CD4-positive, alpha-beta T cell treated with Interleukin-17A for 1 hour (primary cell): ENCODE measurements at regions not wholly inside any gene's neighbourhood (a gene's known extent, or its start where the extent isn't known, plus 50 kb on each side); places are given as distances from the start of the nearest gene placed in this dataset.
"Not testable (repeated sequence)": the region's sequence is repeated elsewhere in the genome, so short reads cannot be mapped to it uniquely, and the experiment has no call there.

ENCODE experiments used
- DNase-seq: peaks from one replicate; pipeline ENCODE4 v3.0.0-alpha.2; 2020

- DNase-seq = no peak
Observed at GRCh38 chr3:6392123-6392522, 468.8 kb upstream of the GRM7 start.

DNA sequence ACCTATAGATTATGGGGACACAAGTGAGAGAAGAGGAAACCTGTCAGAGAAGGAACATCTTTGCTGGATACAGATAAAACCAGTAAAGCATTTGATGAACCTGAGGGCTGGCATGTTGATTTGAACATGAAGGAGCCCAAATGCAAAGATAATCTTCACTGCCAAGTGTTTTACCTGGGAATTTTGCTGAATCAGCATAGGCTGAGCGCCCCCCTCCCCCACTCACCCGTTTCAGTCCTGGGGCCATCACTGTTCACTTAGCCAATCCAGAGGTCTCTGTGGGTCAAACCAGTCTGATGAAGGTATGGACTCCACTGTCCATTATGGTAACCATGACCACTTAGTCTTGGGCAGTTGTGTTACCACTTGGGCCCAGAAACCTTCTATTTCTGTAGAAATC, 466.0 kb upstream of the GRM7 start:
- no peak for DNase-seq

DNA sequence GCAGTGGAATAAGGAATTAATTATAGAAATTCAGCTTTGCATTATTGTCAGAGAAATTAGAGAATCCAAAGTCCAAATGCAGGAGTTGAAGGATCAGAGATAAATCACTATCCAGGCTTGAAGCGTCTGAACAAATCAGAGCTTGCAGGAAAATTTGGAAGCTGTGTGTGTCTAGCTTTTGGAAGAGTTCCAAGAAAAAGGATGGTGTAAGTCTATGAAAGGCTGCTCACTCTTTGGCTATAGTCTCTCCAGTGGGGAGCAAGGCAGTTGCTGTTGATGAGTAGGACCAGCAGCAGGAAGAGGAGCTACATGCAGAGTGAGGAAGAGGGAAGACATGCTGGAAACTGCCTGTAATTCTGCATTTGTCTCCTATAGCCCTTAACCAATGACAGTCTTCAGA, 464.3 kb upstream of the GRM7 start:
- DNase-seq = no peak

DNA sequence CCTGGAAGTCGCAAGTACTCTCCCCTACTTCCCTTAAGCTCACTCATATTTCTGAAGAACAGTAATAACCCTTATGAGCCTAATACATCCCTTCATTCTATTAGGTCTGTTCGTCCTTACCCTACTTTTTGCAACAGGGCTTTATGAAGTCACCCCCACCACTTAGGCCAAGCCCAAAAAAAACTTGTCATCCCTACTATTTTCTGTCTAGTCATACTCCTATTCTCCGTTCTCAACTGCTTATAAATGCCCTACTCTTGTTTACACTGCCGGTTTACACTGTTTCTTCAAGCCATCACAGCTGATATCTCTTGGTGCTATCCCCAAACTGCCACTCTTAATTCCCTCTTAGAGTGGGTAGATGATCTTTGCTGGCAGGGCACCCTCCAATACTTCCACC, 458.2 kb upstream of the GRM7 start:
- not testable (repeated sequence) for DNase-seq

DNA sequence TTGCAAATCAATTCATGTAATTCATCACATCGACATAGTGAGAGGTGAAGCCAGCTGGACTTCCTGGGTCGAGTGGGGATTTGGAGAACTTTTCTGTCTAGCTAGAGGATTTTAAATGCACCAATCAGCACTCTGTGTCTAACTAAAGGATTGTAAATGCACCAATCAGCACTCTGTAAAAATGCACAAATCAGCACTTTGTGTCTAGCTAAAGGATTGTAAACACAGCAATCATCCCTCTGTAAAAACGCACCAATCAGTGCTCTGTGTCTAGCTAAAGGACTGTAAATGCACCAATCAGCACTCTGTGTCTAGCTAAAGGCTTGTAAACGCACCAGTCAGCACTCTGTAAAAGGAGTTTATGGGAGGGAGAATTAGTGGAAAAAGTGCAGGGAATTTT, 454.0 kb upstream of the GRM7 start:
- not testable (repeated sequence) for DNase-seq

- DNase-seq = no peak
Observed at GRCh38 chr3:6416049-6416661, 444.8 kb upstream of the GRM7 start.

GRCh38 chr3:6417174-6417573, 443.7 kb upstream of the GRM7 start:
- no peak for DNase-seq

- no peak for DNase-seq
Observed at GRCh38 chr3:6418485-6418884, 442.4 kb upstream of the GRM7 start.

GRCh38 chr3:6421666-6422445, 439.1 kb upstream of the GRM7 start:
- DNase-seq = no peak

DNA sequence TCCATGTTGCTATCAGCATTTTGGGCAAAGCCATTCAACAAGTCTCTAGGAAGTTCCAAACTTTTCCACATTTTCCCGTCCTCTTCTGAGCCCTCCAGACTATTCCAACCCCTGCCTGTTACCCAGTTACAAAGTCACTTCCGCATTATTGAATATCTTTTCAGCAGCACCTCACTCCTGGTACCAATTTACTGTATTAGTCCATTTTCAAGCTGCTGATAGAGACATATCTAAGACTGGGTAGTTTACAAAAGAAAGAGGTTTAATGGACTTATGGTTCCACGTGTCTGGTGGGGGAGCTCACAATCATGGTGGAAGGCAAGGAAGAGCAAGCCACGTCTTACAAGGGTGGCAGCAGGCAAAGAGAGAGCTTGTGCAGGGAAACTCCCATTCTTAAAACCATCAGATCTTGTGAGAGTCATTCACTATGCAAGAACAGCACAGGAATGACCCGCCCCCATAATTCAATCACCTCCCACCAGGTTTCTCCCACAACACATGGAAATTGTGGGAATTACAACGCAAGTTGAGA, 435.6 kb upstream of the GRM7 start:
- no peak for DNase-seq

GRCh38 chr3:6428276-6428675, 432.6 kb upstream of the GRM7 start:
- not testable (repeated sequence) for DNase-seq

DNA sequence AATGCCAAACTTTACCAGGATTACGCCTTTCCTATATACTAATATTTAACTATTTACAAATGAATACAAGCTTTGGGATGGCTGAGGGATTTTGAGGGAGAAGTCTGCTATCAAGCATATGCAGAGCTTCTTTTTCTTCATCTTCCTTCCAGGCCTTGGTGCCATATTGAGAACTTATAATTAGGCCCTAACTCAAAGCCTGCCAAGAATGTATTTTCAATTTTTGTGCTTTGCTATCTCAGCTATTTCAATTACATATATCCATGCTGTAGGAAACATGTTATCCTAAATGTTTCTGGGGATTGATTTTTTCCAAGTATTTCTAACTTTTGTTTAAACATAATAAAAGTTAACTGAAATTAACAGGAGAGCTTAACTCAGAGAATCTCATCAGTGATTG, 425.0 kb upstream of the GRM7 start:
- DNase-seq = no peak

DNA sequence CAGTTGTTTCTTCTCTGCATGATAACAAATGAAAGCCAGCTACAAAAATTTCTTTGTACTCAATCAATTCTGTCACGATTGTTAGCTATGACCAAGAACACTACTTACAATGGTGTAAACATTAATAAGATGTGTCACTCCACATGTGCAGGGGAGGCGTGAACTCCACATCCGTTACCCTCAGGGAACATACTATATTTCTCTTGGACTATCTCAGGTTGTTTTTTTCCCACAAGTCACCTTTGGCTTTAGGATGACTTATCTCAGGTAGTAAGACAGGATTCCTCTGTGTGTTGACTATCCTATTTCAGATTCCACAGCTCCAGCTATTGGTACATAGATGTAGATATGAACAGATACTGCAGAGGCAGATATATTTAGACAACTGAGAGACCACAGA, 423.3 kb upstream of the GRM7 start:
- no peak for DNase-seq

- DNase-seq = no peak
Observed at GRCh38 chr3:6438031-6438430, 422.9 kb upstream of the GRM7 start.

DNA sequence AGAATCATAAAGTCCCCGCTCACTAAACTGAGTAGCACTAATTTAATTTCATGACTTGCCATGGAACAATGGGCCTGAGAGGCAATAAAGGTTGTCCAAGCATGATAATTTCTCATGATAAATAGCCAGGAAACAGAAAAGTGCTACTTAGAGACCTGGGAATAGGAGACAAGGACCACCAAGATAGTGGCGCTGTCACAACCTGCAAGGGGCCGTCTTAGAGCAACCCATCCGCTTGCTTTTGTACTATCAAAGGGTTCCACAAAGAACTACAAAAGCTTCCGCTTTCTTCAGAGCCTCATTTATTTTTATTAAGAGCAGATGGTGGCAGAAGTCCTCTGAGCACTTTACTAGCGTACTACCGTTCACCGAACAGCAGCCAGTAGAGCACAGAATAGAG, 421.7 kb upstream of the GRM7 start:
- no peak for DNase-seq

- DNase-seq = no peak
Observed at GRCh38 chr3:6439824-6440223, 421.1 kb upstream of the GRM7 start.

GRCh38 chr3:6444888-6445658, 415.8 kb upstream of the GRM7 start:
- DNase-seq = no peak

- no peak for DNase-seq
Observed at GRCh38 chr3:6447166-6447801, 413.6 kb upstream of the GRM7 start.

- no peak for DNase-seq
Observed at GRCh38 chr3:6448011-6448410, 412.9 kb upstream of the GRM7 start.

DNA sequence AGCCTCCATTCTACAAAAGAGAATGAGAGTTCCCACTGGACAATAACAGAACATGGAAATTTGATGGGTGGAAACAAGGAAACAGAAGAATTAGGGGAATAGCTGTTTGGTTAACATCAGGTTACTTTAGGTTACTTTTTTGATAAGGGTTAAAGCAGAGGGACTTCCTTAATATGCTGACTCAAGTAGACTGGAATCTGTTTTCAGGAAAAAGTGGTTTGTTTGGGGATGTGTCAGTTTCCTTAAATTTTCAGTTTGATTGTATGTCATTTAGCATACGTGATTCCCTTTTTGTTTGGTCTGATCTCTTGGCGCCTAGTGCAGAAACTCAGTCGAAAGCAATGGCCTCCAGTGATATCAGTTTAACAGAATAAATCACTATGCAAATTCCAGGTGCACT, 411.8 kb upstream of the GRM7 start:
- DNase-seq = no peak

- DNase-seq = no peak
Observed at GRCh38 chr3:6452974-6453373, 407.9 kb upstream of the GRM7 start.

GRCh38 chr3:6455031-6455430, 405.9 kb upstream of the GRM7 start:
- DNase-seq = no peak

DNA sequence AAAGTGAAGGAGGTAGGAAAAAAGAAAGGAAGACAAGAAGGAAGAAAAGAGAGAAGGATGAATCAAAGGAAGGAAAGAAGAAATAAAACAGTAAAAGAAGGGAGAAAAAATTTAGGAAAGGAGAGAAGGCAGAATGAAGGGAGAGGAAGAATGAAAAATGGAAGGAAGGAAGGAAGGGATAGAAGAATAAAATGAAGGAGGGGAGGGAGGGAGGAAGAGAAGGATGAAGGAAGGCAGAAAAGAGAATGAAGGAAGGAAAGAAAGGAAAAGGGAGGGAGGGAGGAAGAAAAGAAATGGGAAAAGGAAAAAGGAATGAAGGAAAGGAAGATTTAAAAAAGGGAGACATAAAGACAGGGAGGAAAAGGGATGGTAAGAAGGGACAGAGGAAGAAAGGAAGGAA, 393.7 kb upstream of the GRM7 start:
- no peak for DNase-seq
